ENCODE measurements at regions not wholly inside any gene's neighbourhood (a gene's known extent, or its start where the extent isn't known, plus 50 kb on each side); places are given as distances from the start of the nearest gene placed in this dataset.

DNA sequence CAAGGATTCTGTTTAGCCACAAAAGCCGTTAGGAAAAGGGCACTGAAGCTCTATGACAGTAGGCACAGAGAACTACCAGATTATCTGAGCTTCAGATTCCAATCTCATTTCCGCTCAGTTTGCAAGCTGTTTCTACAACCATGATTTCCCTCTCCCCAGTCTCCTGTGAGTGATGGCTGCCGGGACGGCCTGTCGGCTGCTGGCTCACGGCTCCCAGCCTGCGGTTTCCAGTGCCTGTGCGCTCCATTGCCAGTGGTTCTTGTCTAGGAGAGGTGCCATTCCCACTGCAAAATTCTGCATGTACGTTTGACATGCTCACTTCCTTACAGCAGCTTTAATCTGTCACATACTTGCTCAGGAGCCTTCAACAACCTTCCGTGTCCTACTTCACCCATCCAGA lies 429.1 kb upstream of the FRG1 start:
- TF ChIP-seq TAF1 (IDR thresholded peaks at IDR 0.05; ENCODE audit: borderline replicate concordance, insufficient read depth, low read length), result no peak
- TF ChIP-seq POLR2AphosphoS5 (IDR thresholded peaks at IDR 0.05; ENCODE audit: low read depth, low read length), result no peak
- TF ChIP-seq SIN3A (IDR thresholded peaks at IDR 0.05; ENCODE audit: borderline replicate concordance, insufficient read depth, low read length), result no peak

DNA sequence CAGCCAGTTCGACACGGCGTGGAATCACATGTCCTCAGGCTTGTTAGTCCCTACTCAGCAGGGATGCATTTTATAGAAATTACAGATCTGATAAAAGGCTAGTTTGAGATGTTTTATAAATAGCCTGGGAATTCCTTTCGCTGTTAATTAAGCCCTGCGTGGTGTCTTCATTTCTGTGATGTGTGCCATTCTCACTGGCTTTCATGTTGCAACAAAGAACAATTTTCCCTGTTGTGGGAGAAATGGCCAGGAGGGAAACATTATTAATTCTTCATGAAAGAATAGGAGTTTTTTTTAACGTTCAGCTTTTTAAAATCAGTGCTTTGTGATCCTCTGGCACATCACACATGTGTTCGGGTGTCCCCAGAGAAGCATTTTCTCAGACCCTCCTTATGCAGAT lies 427.3 kb upstream of the FRG1 start:
- no peak for TF ChIP-seq POLR2AphosphoS5 (IDR thresholded peaks at IDR 0.05; ENCODE audit: low read depth, low read length)
- TF ChIP-seq SIN3A (IDR thresholded peaks at IDR 0.05; ENCODE audit: borderline replicate concordance, insufficient read depth, low read length), result no peak
- TF ChIP-seq TAF1 (IDR thresholded peaks at IDR 0.05; ENCODE audit: borderline replicate concordance, insufficient read depth, low read length), result no peak
- no peak for TF ChIP-seq FOXP2 (optimal IDR thresholded peaks at IDR 0.05; ENCODE audit: borderline replicate concordance, extremely low read depth, extremely low read length, insufficient read depth)
- TF ChIP-seq, protein P1, sequence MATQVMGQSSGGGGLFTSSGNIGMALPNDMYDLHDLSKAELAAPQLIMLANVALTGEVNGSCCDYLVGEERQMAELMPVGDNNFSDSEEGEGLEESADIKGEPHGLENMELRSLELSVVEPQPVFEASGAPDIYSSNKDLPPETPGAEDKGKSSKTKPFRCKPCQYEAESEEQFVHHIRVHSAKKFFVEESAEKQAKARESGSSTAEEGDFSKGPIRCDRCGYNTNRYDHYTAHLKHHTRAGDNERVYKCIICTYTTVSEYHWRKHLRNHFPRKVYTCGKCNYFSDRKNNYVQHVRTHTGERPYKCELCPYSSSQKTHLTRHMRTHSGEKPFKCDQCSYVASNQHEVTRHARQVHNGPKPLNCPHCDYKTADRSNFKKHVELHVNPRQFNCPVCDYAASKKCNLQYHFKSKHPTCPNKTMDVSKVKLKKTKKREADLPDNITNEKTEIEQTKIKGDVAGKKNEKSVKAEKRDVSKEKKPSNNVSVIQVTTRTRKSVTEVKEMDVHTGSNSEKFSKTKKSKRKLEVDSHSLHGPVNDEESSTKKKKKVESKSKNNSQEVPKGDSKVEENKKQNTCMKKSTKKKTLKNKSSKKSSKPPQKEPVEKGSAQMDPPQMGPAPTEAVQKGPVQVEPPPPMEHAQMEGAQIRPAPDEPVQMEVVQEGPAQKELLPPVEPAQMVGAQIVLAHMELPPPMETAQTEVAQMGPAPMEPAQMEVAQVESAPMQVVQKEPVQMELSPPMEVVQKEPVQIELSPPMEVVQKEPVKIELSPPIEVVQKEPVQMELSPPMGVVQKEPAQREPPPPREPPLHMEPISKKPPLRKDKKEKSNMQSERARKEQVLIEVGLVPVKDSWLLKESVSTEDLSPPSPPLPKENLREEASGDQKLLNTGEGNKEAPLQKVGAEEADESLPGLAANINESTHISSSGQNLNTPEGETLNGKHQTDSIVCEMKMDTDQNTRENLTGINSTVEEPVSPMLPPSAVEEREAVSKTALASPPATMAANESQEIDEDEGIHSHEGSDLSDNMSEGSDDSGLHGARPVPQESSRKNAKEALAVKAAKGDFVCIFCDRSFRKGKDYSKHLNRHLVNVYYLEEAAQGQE (IDR thresholded peaks at IDR 0.05; ENCODE audit: insufficient read depth in 1 of 2, low read depth in 2 of 2, low read length in 2 of 2), result no peak

DNA sequence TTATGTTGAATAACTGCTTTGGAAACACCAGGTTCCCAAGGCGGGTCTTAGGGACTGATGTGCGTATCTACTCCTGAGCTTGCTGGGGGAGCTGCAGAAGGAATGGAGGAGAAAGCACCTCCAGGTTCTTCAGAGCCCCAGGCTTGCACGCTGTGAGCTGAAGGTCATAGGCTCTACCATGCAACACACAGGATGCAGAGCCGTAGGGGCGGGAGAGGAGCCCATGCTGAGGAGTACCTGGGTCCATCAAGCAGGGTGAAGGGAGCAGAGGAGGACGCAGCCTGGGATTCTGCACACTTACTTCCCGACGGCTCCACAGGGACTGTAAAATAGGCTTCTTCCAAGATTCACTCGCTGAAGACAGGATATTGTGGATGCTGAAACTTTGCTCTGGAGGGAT lies 426.5 kb upstream of the FRG1 start:
- TF ChIP-seq FOXP2 (optimal IDR thresholded peaks at IDR 0.05; ENCODE audit: borderline replicate concordance, extremely low read depth, extremely low read length, insufficient read depth) (no peak), POLR2AphosphoS5 (IDR thresholded peaks at IDR 0.05; ENCODE audit: low read depth, low read length) (no peak), SIN3A (IDR thresholded peaks at IDR 0.05; ENCODE audit: borderline replicate concordance, insufficient read depth, low read length) (no peak), TAF1 (IDR thresholded peaks at IDR 0.05; ENCODE audit: borderline replicate concordance, insufficient read depth, low read length) (no peak)
- TF ChIP-seq, protein P1 (IDR thresholded peaks at IDR 0.05; ENCODE audit: insufficient read depth in 1 of 2, low read depth in 2 of 2, low read length in 2 of 2), result no peak

DNA sequence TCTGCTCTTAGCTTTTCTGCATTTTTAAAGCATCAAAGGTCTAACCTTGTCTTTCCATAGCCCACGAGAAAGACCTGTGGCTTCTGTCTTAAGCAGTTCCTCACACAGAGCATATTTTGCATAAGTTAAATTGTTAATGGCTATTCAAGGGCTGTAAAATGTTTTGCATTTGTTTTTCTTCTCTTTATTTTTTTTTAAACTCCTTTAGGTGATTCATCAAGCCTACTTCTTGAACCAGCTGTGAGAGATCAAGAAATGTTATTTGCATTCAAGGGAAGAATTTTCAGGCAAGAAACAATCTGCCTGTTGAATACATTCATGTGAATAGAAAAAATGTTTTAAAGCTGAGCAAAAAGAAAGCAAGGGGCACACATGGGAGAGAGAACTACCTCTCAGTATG lies 423.8 kb upstream of the FRG1 start:
- no peak for TF ChIP-seq FOXP2 (optimal IDR thresholded peaks at IDR 0.05; ENCODE audit: borderline replicate concordance, extremely low read depth, extremely low read length, insufficient read depth)
- TF ChIP-seq, protein P1 (IDR thresholded peaks at IDR 0.05; ENCODE audit: insufficient read depth in 1 of 2, low read depth in 2 of 2, low read length in 2 of 2), result no peak
- TF ChIP-seq POLR2AphosphoS5 (IDR thresholded peaks at IDR 0.05; ENCODE audit: low read depth, low read length), result no peak
- no peak for TF ChIP-seq TAF1 (IDR thresholded peaks at IDR 0.05; ENCODE audit: borderline replicate concordance, insufficient read depth, low read length)
- TF ChIP-seq SIN3A (IDR thresholded peaks at IDR 0.05; ENCODE audit: borderline replicate concordance, insufficient read depth, low read length), result no peak

DNA sequence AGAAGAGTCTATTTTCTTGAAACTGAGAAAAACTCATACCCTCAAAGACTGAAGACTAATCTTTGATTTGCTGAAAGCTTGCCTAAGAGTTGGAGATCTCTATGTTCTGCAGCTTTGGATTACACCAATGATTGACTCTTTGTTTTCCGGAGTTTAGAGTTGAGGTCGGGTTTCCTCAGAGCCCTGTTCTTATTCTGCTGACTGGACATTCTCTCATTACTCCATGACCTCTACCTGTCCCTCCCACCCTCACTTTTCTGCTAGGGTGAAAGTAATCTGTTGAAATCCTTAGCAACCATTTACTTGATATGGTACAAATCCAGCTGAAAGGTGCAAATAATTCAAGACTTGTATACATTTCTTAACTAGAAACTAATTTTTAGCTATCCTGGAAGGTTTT lies 421.5 kb upstream of the FRG1 start:
- TF ChIP-seq, protein P1 (IDR thresholded peaks at IDR 0.05; ENCODE audit: insufficient read depth in 1 of 2, low read depth in 2 of 2, low read length in 2 of 2), result no peak
- TF ChIP-seq SIN3A (IDR thresholded peaks at IDR 0.05; ENCODE audit: borderline replicate concordance, insufficient read depth, low read length) (no peak), FOXP2 (optimal IDR thresholded peaks at IDR 0.05; ENCODE audit: borderline replicate concordance, extremely low read depth, extremely low read length, insufficient read depth) (no peak), POLR2AphosphoS5 (IDR thresholded peaks at IDR 0.05; ENCODE audit: low read depth, low read length) (no peak), TAF1 (IDR thresholded peaks at IDR 0.05; ENCODE audit: borderline replicate concordance, insufficient read depth, low read length) (no peak)
